ENCODE measurements at regions not wholly inside any gene's neighbourhood (a gene's known extent, or its start where the extent isn't known, plus 50 kb on each side); places are given as distances from the start of the nearest gene placed in this dataset.

DNA sequence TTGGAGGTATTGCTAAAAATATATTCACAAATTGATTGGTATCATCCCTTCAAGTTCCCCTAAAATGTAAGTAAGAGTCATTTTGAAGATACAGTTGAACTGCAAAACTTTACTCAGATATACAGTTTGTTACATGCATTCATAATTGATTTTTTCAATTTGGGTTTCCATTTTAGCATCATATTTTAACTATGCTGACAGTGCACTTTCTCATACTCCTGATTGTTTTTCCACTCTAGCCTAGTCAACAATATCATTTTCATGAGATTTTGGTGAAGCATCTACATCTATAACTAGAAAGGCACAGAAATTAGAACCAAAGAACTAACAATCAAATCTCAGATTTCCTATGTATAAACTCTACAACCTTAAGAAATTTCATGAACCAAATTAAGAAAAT, 2850.4 kb upstream of the PCDH20 start:
- POLR2A ChIA-PET, result no interaction called here
- no peak for DNase-seq (ENCODE audit: low read depth, low spot score)
- no peak for TF ChIP-seq CTCF (IDR thresholded peaks at IDR 0.05; ENCODE audit: insufficient read depth, low read length, missing control alignments)
- no peak overlapping the region for H3K4me3 ChIP-seq (ENCODE audit: low read depth, low read length)
- CTCF ChIA-PET, result no interaction called here

- DNase-seq (ENCODE audit: low read depth, low spot score), result no peak
- CTCF ChIA-PET, result no interaction called here
- no peak for TF ChIP-seq CTCF (IDR thresholded peaks at IDR 0.05; ENCODE audit: insufficient read depth, low read length, missing control alignments)
- POLR2A ChIA-PET, result no interaction called here
- H3K4me3 ChIP-seq (ENCODE audit: low read depth, low read length), result no peak overlapping the region
Measured at GRCh38 chr13:64263285-64263684, 2847.6 kb upstream of the PCDH20 start.

- CTCF ChIA-PET, result no interaction called here
- POLR2A ChIA-PET, result no interaction called here
- no peak overlapping the region for H3K4me3 ChIP-seq (ENCODE audit: low read depth, low read length)
Measured at GRCh38 chr13:64256751-64257150, 2841.1 kb upstream of the PCDH20 start.

GRCh38 chr13:64255988-64256387, 2840.3 kb upstream of the PCDH20 start:
- CTCF ChIA-PET, result no interaction called here
- POLR2A ChIA-PET, result no interaction called here
- no peak overlapping the region for H3K4me3 ChIP-seq (ENCODE audit: low read depth, low read length)
- TF ChIP-seq CTCF (IDR thresholded peaks at IDR 0.05; ENCODE audit: insufficient read depth, low read length, missing control alignments), result no peak
- no peak for DNase-seq (ENCODE audit: low read depth, low spot score)

More at GRCh38 chr13:64256751-64257150, 2841.1 kb upstream of the PCDH20 start:
- DNase-seq (ENCODE audit: low read depth, low spot score), result no peak
- TF ChIP-seq CTCF (IDR thresholded peaks at IDR 0.05; ENCODE audit: insufficient read depth, low read length, missing control alignments), result no peak

GRCh38 chr13:64248371-64249065, 2832.9 kb upstream of the PCDH20 start:
- ChIA-PET POLR2A (no interaction called here), CTCF (no interaction called here)
- no peak for TF ChIP-seq CTCF (IDR thresholded peaks at IDR 0.05; ENCODE audit: insufficient read depth, low read length, missing control alignments)
- DNase-seq (ENCODE audit: low read depth, low spot score), result peak; percentile 21
- H3K4me3 ChIP-seq (ENCODE audit: low read depth, low read length), result no peak overlapping the region

- TF ChIP-seq CTCF (IDR thresholded peaks at IDR 0.05; ENCODE audit: insufficient read depth, low read length, missing control alignments), result no peak
Measured at GRCh38 chr13:64239372-64239771, 2823.7 kb upstream of the PCDH20 start.

More at GRCh38 chr13:64239372-64239771, 2823.7 kb upstream of the PCDH20 start:
- ChIA-PET CTCF (no interaction called here), POLR2A (no interaction called here)
- peak; percentile 17 for DNase-seq (ENCODE audit: low read depth, low spot score)
- no peak overlapping the region for H3K4me3 ChIP-seq (ENCODE audit: low read depth, low read length)
